ENCODE measurements at regions not wholly inside any gene's neighbourhood (a gene's known extent, or its start where the extent isn't known, plus 50 kb on each side); places are given as distances from the start of the nearest gene placed in this dataset.
A peak's percentile ranks its signal among the peaks of the same experiment; 100 is the strongest.

GRCh38 chr2:134118279-134119116 is 135.4 kb upstream of the MGAT5 start (continued):
- TF ChIP-seq CTCF (IDR thresholded peaks at IDR 0.05 in 2 of 3, conservative IDR thresholded peaks at IDR 0.05 in 1 of 3; ENCODE audit: insufficient read depth in 2 of 3, low read depth in 1 of 3, low read length in 3 of 3) (peak; percentile 78 to 93 (median 80)), KLF16 (IDR thresholded peaks at IDR 0.05) (peak; percentile 95), BRCA1 (IDR thresholded peaks at IDR 0.05) (no peak), BRCA1 (CRISPR knock-in tag; IDR thresholded peaks at IDR 0.05) (no peak), STAT6 (CRISPR knock-in tag; IDR thresholded peaks at IDR 0.05) (no peak), HDAC1 (IDR thresholded peaks at IDR 0.05) (peak; percentile 81 to 98; a peak in 3 of 4 replicates), RCOR1 (IDR thresholded peaks at IDR 0.05; ENCODE audit: borderline replicate concordance in 1 of 2, low read depth in 2 of 2, low read length in 2 of 2) (peak; percentile 98 to 100), HMBOX1 (IDR thresholded peaks at IDR 0.05) (peak; percentile 87), GTF2E2 (tag; IDR thresholded peaks at IDR 0.05) (peak; percentile 55; the same call in 1 of the 2 replicates), PBX2 (CRISPR knock-in tag; IDR thresholded peaks at IDR 0.05; ENCODE audit: low read depth) (no peak), PBX2 (tag; conservative IDR thresholded peaks at IDR 0.05; ENCODE audit: low read depth) (peak; percentile 78), NFXL1 (CRISPR knock-in tag; IDR thresholded peaks at IDR 0.05) (no peak), RFX5 (IDR thresholded peaks at IDR 0.05; ENCODE audit: low read depth, low read length) (no peak), CTBP1 (IDR thresholded peaks at IDR 0.05; ENCODE audit: borderline replicate concordance) (peak; percentile 89), E2F8 (IDR thresholded peaks at IDR 0.05; ENCODE audit: low read depth, partially characterized antibody) (peak; percentile 60), GABPA (tag; conservative IDR thresholded peaks at IDR 0.05; ENCODE audit: low read depth) (peak; percentile 85)
